ENCODE measurements at regions not wholly inside any gene's neighbourhood (a gene's known extent, or its start where the extent isn't known, plus 50 kb on each side); places are given as distances from the start of the nearest gene placed in this dataset. TPM values are rescaled to one million over a fixed set of nuclear protein-coding genes. Genes with fewer than 3 reads are reported as not detected.

DNA sequence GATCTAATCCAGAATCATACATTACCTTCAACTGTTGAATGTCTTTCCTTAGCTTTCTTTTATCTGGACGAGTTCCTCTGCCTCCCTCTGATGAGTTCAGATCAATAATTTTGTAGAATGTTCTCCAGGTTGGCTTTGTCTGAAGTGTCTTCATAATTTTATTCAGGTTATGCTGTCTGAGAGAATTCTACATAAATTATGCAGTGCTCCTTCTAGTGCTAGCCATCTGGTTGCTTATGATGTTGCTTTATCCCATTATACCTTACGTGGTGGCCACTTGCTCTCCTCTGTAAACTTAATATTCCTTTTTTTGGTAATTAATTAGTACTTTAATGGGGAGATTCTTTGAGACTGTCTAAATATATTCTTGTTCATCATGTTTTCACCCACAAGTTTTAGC is 67.7 kb upstream of the PTCHD4 start:
- no peaks in the 10 kb centered on the region for H3K27me3 ChIP-seq
- no peaks in the 10 kb centered on the region for H3K36me3 ChIP-seq
- no peaks in the 10 kb centered on the region for H3K9me3 ChIP-seq
- TF ChIP-seq CTCF (IDR thresholded peaks at IDR 0.05) (no peak), POLR2A (IDR thresholded peaks at IDR 0.05) (no peak), EP300 (IDR thresholded peaks at IDR 0.05) (no peak)
- no peak overlapping the region for H3K4me3 ChIP-seq
- intact Hi-C loops (cut with DNase I), result no loop called here
- WGBS, 3 donors, result 88 to 98% (median 91%) methylated on average over 2 of the region's 2 CpGs
- H3K27ac ChIP-seq, result no peak overlapping the region
- no peak for DNase-seq
- no peaks in the 10 kb centered on the region for H3K4me1 ChIP-seq (ENCODE audit: insufficient read depth)

- WGBS, 3 donors, result 71 to 86% (median 82%) methylated on average over 3 of the region's 3 CpGs
- no peak overlapping the region for H3K4me3 ChIP-seq
- intact Hi-C loops (cut with DNase I), result no loop called here
Measured at GRCh38 chr6:48177786-48178185, 66.8 kb upstream of the PTCHD4 start.

DNA sequence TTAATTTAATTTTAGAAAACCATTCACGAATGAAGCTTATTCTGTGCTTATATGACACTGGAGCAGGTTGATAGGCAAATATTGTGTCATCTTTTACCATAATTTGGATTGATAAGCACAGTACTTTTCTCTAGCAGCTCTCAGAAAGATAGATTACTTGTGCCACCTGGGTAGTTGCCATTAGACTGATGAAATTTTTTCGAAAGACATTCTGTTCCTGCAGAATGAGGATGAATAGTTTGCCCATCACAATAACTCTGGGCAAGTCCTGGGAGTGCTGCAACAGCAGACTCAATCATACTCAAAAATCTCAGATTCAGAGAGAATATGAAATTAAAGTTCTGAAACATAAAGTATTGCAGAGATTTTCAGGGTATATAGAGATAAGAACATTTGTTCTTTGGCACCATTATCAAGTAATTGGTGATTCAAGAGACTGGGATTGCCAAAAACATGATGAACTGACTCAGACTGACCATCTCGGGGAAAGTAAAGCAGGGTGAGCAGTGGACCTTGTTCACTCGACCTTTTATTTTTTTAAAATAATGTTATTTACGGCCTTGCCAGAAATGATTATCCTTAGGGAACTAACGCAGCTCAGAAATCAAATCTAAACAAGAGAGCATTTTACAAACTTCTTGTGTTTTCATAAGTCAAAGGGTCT is 65.8 kb upstream of the PTCHD4 start:
- no peaks in the 10 kb centered on the region for H3K36me3 ChIP-seq
- H3K4me3 ChIP-seq, result no peak overlapping the region
- intact Hi-C loops (cut with DNase I), result no loop called here
- H3K27me3 ChIP-seq, result no peaks in the 10 kb centered on the region
- no peaks in the 10 kb centered on the region for H3K9me3 ChIP-seq
- no peaks in the 10 kb centered on the region for H3K4me1 ChIP-seq (ENCODE audit: insufficient read depth)
- TF ChIP-seq EP300 (IDR thresholded peaks at IDR 0.05) (no peak), POLR2A (IDR thresholded peaks at IDR 0.05) (no peak), CTCF (IDR thresholded peaks at IDR 0.05) (no peak)
- H3K27ac ChIP-seq, result no peak overlapping the region
- no peak for DNase-seq
- WGBS, 3 donors, result 21 to 36% (median 24%) methylated on average over 6 of the region's 6 CpGs

More at GRCh38 chr6:48177786-48178185, 66.8 kb upstream of the PTCHD4 start:
- TF ChIP-seq POLR2A (IDR thresholded peaks at IDR 0.05) (no peak), EP300 (IDR thresholded peaks at IDR 0.05) (no peak), CTCF (IDR thresholded peaks at IDR 0.05) (no peak)
- no peak overlapping the region for H3K27ac ChIP-seq
- no peak for DNase-seq
- H3K36me3 ChIP-seq, result no peaks in the 10 kb centered on the region
- H3K4me1 ChIP-seq (ENCODE audit: insufficient read depth), result no peaks in the 10 kb centered on the region
- no peaks in the 10 kb centered on the region for H3K9me3 ChIP-seq
- no peaks in the 10 kb centered on the region for H3K27me3 ChIP-seq

GRCh38 chr6:48169635-48170034 is 58.6 kb upstream of the PTCHD4 start:
- WGBS, 3 donors, result 85 to 94% (median 93%) methylated on average over 1 of the region's 1 CpG
- Histone ChIP-seq H3K4me1 (ENCODE audit: insufficient read depth) (no peaks in the 10 kb centered on the region), H3K9me3 (no peaks in the 10 kb centered on the region), H3K27me3 (no peaks in the 10 kb centered on the region), H3K27ac (no peak overlapping the region), H3K4me3 (no peak overlapping the region), H3K36me3 (no peaks in the 10 kb centered on the region)
- TF ChIP-seq EP300 (IDR thresholded peaks at IDR 0.05) (no peak), POLR2A (IDR thresholded peaks at IDR 0.05) (no peak), CTCF (IDR thresholded peaks at IDR 0.05) (no peak)
- intact Hi-C loops (cut with DNase I), result no loop called here
- DNase-seq, result no peak

Small RNA genes lying in the stretch of these regions (small RNA-seq; reads per million reads assigned to genes)
- gene FO393413.1 (not detected), gene RNU7-65P (not detected)
